ENCODE measurements at regions not wholly inside any gene's neighbourhood (a gene's known extent, or its start where the extent isn't known, plus 50 kb on each side); places are given as distances from the start of the nearest gene placed in this dataset.

- TF ChIP-seq CTCF (IDR thresholded peaks at IDR 0.05 in 8 of 11, conservative IDR thresholded peaks at IDR 0.05 in 3 of 11) (no peak), POLR2A (IDR thresholded peaks at IDR 0.05) (no peak)
Measured at GRCh38 chr4:62513306-62513705, 1313.2 kb downstream of the ADGRL3 start.
